Fibroblast of skin of left biceps (primary cell): ENCODE measurements at regions not wholly inside any gene's neighbourhood (a gene's known extent, or its start where the extent isn't known, plus 50 kb on each side); places are given as distances from the start of the nearest gene placed in this dataset.

ENCODE experiments used
- DNase-seq, 2 experiments: peaks; one replicate each; pipeline ENCODE4 v3.0.0-alpha.2; 2013; ENCODE audit warnings: low read depth in 2 of 2

DNA sequence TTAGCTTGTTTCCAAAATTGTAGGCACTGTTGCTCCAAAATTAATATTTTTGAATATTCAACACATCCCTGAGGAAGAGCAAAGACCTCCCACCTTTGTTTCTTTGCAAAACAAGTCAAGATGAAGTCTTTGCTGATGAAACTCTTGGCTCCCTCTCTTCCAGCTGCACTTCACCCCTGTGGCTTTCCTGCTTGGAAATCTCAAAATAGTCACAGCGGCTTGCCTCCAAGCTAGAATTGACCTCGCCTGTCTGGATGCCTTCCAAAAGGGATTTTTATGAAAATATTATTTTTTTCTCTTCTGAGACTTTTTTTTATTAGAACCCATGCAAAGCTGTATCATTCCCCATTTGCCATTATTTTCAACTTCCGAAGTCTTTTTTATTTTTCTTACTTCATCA lies 71.1 kb upstream of the MROH9 start:
- DNase-seq, result no peak

GRCh38 chr1:170864876-170865538 lies 70.3 kb upstream of the MROH9 start:
- DNase-seq, result no peak

GRCh38 chr1:170866646-170867045 lies 68.7 kb upstream of the MROH9 start:
- DNase-seq, result no peak

DNA sequence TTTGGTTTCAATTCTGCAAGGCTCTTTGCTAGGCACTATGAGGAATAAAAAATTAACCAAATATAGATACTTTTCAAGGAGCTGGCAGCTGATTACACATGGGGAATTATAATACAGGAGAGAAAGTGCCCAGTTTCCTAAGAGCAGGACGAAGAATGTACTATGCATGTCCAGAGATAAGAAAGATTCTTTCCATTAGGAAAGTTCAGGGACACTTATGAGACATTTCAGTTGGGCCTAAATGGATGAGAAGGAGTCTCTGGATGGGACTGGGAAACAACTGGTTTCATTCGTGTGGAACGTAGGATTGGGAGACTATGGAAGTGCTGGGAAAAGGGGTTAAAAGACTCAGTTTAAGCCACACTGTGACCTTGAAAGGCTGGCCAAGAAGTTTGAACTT lies 63.5 kb upstream of the MROH9 start:
- no peak for DNase-seq

GRCh38 chr1:170872663-170873062 lies 62.7 kb upstream of the MROH9 start:
- no peak for DNase-seq

GRCh38 chr1:170874671-170875070 lies 60.7 kb upstream of the MROH9 start:
- DNase-seq, result no peak

DNA sequence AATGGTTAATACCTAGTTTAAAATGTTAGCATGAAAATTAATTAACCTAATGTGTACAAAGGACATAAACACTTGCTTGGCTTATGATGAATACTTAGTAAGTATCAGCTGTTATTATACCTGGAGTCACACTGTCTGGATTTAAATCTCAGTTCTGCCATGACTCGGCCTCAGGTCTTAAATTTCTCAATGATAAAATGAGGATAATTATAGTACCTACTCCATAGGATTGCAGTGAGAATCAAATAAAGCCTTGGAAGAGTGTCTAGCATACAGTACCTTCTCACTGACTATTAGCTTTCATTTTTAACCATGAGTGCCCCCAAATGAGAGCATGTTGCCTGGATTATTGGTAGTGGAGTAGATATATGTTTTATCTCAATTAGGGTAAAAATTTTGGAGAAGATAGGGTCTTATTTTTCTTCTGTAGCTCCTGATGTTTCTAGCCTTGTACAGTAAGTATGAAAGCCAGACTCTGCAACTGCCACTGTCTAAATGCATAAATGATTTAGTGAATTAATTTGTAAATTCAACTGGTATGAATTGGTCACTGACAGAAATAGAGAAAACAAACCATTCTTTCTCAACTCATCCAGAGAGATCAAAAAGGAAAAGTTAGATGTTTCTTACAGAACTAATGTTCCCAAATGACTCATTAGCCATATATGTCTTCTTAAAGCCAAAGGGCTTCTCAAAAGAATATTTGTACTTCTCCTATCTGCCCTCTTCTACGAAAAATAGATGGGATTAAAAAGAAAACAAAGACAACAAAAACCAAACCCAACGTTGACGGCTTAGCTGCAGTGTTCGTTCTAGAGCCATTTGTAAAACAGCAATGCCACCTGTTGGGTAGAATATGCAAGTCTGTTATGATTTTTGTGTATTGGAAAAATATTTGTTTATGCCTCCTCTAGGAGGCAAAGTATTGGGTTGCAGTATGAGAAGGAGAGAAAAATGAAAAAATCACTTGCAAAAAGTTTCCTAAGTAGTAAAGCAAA lies 53.8 kb upstream of the MROH9 start:
- peak in 1 of 2 experiments; percentile 20 for DNase-seq
